ENCODE measurements at regions not wholly inside any gene's neighbourhood (a gene's known extent, or its start where the extent isn't known, plus 50 kb on each side); places are given as distances from the start of the nearest gene placed in this dataset.

DNA sequence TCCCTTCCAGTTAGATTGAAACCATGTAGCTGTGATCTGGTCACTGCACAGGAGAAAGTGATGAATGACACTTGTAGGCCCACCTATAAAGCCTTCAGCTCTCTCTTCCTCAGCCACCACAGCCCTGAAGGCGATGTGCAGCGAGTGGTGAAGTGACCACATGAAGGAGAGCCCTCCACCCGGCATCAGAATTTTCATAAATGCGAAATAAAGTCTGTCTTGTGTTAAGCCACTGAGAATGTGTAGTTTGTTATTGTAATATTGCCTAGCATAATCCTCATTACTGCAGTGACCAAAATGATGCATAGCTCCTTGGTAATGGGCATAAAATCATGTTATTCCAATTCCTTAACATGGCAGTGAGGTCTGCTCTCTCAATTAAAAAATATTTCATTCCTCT, 122.1 kb upstream of the LYPLAL1 start:
- ChIA-PET POLR2A (no interaction called here), CTCF (ENCODE audit: low intra/inter-chr PET ratio, low total read pairs) (no interaction called here)
- in situ Hi-C loops (cut with HindIII; ENCODE audit: extremely low pct_ligation_motif_present, low pct_unique_long_range_greater_than_20kb) (no loop called here), intact Hi-C loops (cut with micrococcal nuclease; ENCODE audit: unreplicated experiment) (no loop called here)
- Histone ChIP-seq H3K9me3 (ENCODE audit: low read length) (no peaks in the 10 kb centered on the region), H2AFZ (ENCODE audit: low read length) (no peak overlapping the region), H3K9ac (ENCODE audit: insufficient read depth, low read depth, low read length) (no peak overlapping the region), H3K27ac (ENCODE audit: extremely low read length, insufficient read depth, low read length) (no peak overlapping the region), H3K79me2 (ENCODE audit: insufficient read depth, low read length) (no peaks in the 10 kb centered on the region), H3K27me3 (ENCODE audit: control insufficient read depth in 1 of 2, insufficient read depth in 2 of 2, low read length in 2 of 2) (no peaks in the 10 kb centered on the region), H3K4me3 (replicated peaks in 1 of 3; ENCODE audit: insufficient read depth in 1 of 3, low read depth in 2 of 3, low read length in 3 of 3) (no peak overlapping the region), H3K36me3 (replicated peaks in 1 of 2; ENCODE audit: control insufficient read depth in 1 of 2, insufficient read depth in 2 of 2, low read length in 2 of 2) (no peaks in the 10 kb centered on the region), H4K20me1 (ENCODE audit: insufficient read depth, low read length) (no peaks in the 10 kb centered on the region), H3K4me1 (ENCODE audit: insufficient read depth, low read length) (no peaks in the 10 kb centered on the region), H3K4me2 (ENCODE audit: low read depth, low read length) (no peak overlapping the region)
- FAIRE-seq, result no peak
- ATAC-seq, result no peak
- DNase-seq (ENCODE audit: low spot score), result no peak
- BruUV-seq (replicated peaks), result no TSS peak
- TF ChIP-seq, protein P1, sequence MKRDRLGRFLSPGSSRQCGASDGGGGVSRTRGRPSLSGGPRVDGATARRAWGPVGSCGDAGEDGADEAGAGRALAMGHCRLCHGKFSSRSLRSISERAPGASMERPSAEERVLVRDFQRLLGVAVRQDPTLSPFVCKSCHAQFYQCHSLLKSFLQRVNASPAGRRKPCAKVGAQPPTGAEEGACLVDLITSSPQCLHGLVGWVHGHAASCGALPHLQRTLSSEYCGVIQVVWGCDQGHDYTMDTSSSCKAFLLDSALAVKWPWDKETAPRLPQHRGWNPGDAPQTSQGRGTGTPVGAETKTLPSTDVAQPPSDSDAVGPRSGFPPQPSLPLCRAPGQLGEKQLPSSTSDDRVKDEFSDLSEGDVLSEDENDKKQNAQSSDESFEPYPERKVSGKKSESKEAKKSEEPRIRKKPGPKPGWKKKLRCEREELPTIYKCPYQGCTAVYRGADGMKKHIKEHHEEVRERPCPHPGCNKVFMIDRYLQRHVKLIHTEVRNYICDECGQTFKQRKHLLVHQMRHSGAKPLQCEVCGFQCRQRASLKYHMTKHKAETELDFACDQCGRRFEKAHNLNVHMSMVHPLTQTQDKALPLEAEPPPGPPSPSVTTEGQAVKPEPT (CRISPR knock-in tag; IDR thresholded peaks at IDR 0.05; ENCODE audit: low read depth), result no peak
- TF ChIP-seq STAT5B (CRISPR knock-in tag; IDR thresholded peaks at IDR 0.05), result no peak
- WGBS (ENCODE audit: low lambda C conversion rate), result 23% methylated on average over 4 of the region's 4 CpGs

DNA sequence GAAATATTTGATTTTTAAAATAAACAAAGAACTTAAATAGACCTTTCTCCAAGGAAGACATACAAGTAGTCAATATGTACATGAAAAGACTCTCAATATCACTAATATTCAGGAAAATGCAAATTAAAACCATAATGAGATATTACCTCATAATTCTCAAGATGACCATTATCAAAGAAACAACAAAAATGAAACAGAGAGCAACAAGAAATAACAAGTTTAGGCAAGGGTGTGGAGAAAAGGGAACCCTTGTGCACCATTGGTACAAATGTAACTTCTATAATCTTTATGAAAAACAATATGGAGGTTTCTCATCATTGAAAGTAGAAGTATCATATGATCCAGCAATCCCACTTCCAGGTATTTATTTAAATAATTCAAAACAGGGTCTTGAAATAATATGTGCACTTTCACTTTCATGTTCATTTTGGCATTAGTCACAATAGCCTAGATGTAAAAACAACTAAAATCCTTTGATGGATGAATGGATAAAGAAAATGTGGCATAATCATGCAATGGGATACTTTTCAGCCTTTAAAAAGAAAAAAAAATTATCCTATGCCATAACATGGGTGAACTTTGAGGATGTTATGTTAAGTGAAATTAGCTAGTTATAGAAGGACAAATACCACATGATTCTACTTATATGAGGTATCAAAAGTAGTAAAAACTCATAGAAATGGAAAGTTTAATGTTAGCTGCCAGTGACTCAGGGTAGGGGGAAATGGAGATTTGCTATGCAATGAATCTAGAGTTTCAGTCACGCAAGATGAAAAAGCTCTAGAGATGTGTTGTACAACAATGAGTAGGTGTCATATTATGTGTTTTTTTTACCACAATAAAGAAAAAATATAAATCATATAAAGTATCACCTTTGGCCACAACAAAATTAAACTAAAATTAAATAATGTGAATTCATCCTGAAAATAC, 114.5 kb upstream of the LYPLAL1 start:
- Histone ChIP-seq H3K27ac (ENCODE audit: extremely low read length, insufficient read depth, low read length) (no peak overlapping the region), H3K4me3 (replicated peaks in 1 of 3; ENCODE audit: insufficient read depth in 1 of 3, low read depth in 2 of 3, low read length in 3 of 3) (no peak overlapping the region), H3K27me3 (ENCODE audit: control insufficient read depth in 1 of 2, insufficient read depth in 2 of 2, low read length in 2 of 2) (no peaks in the 10 kb centered on the region), H4K20me1 (ENCODE audit: insufficient read depth, low read length) (no peaks in the 10 kb centered on the region), H3K4me1 (ENCODE audit: insufficient read depth, low read length) (no peaks in the 10 kb centered on the region), H2AFZ (ENCODE audit: low read length) (no peak overlapping the region), H3K9ac (ENCODE audit: insufficient read depth, low read depth, low read length) (no peak overlapping the region), H3K79me2 (ENCODE audit: insufficient read depth, low read length) (no peaks in the 10 kb centered on the region), H3K36me3 (replicated peaks in 1 of 2; ENCODE audit: control insufficient read depth in 1 of 2, insufficient read depth in 2 of 2, low read length in 2 of 2) (no peaks in the 10 kb centered on the region), H3K4me2 (ENCODE audit: low read depth, low read length) (no peak overlapping the region), H3K9me3 (ENCODE audit: low read length) (no peaks in the 10 kb centered on the region)
- no TSS peak for BruUV-seq (replicated peaks)
- intact Hi-C loops (cut with micrococcal nuclease; ENCODE audit: unreplicated experiment) (no loop called here), in situ Hi-C loops (cut with HindIII; ENCODE audit: extremely low pct_ligation_motif_present, low pct_unique_long_range_greater_than_20kb) (no loop called here)
- ATAC-seq (no peak), FAIRE-seq (no peak), DNase-seq (ENCODE audit: low spot score) (no peak)
- CTCF ChIA-PET (ENCODE audit: low intra/inter-chr PET ratio, low total read pairs), result no interaction called here
- POLR2A ChIA-PET, result no interaction called here
- 96% methylated on average over 1 of the region's 1 CpG for WGBS (ENCODE audit: low lambda C conversion rate)
- TF ChIP-seq, protein P2, sequence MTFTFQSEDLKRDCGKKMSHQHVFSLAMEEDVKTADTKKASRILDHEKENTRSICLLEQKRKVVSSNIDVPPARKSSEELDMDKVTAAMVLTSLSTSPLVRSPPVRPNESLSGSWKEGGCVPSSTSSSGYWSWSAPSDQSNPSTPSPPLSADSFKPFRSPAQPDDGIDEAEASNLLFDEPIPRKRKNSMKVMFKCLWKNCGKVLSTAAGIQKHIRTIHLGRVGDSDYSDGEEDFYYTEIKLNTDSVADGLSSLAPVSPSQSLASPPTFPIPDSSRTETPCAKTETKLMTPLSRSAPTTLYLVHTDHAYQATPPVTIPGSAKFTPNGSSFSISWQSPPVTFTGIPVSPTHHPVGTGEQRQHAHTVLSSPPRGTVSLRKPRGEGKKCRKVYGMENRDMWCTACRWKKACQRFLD (CRISPR knock-in tag; IDR thresholded peaks at IDR 0.05; ENCODE audit: borderline replicate concordance), result no peak
- TF ChIP-seq MATR3 (CRISPR knock-in tag; IDR thresholded peaks at IDR 0.05), result no peak
- no peak for TF ChIP-seq ZNF12 (CRISPR knock-in tag; IDR thresholded peaks at IDR 0.05)
- TF ChIP-seq, protein P3, sequence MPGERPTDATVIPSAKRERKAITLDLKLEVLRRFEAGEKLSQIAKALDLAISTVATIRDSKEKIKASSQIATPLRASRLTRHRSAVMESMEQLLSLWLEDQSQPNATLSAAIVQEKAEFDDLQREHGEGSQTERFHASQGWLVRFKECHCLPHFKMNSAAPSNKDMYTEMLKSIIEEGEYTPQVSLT (CRISPR knock-in tag; IDR thresholded peaks at IDR 0.05; ENCODE audit: borderline replicate concordance, low read depth), result no peak
- no peak for TF ChIP-seq CHCHD3 (CRISPR knock-in tag; IDR thresholded peaks at IDR 0.05)
- no peak for TF ChIP-seq KDM6A (CRISPR knock-in tag; IDR thresholded peaks at IDR 0.05; ENCODE audit: low read depth)

Measured in HepG2 (cell line).